GM12872 (cell line): ENCODE measurements at regions not wholly inside any gene's neighbourhood (a gene's known extent, or its start where the extent isn't known, plus 50 kb on each side); places are given as distances from the start of the nearest gene placed in this dataset.

Source experiments
- CTCF ChIP-seq: IDR thresholded peaks from 3 replicates; pipeline ENCODE4 v1.5.1; 2011; ENCODE audit warnings: low read depth, mild to moderate bottlenecking, low read length, moderate library complexity; ENCODE audit not compliant: insufficient read depth

DNA sequence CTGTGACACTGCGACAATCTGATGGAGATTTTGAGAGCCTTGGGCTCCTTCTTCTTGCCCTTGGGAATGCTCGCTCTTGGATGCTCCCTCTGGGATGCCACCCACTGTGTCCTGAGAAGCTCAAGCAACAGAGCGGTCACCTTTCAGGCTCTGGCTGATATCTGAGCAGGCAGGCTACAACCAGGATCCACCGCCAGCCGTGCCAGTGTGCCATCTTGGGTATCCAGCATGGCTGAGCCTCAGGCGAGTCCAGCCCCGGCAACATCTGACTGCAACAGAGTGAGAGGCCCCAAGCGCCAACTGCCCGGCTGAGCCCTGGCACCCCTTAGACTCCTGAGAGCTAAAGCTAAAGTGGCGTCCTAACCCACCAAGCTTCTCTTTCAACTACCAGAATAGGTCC is 202.1 kb downstream of the IRX2 start:
- TF ChIP-seq CTCF: no peak

DNA sequence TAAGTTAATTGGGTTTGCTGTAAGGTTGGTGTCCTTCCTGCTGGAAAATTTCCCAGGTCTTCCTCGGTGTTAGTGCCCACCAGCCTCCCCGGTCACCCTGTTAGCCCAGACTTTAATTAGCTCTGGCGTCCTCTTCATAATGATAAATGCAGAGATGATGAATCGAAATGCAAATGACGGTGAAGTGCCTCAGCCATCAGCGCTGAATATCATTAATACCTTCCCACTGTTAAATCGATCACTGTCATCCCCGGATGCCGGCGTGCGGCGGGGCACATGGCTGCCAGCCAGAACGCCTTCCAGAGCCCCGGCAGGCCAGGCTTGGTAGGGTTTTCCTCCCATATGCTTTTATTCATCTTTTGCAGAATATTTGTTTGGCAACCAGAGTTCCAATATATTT is 204.5 kb downstream of the IRX2 start:
- TF ChIP-seq CTCF: no peak

GRCh38 chr5:2544003-2544402 is 207.5 kb downstream of the IRX2 start:
- no peak for TF ChIP-seq CTCF

GRCh38 chr5:2542821-2543220 is 208.7 kb downstream of the IRX2 start:
- no peak for TF ChIP-seq CTCF

DNA sequence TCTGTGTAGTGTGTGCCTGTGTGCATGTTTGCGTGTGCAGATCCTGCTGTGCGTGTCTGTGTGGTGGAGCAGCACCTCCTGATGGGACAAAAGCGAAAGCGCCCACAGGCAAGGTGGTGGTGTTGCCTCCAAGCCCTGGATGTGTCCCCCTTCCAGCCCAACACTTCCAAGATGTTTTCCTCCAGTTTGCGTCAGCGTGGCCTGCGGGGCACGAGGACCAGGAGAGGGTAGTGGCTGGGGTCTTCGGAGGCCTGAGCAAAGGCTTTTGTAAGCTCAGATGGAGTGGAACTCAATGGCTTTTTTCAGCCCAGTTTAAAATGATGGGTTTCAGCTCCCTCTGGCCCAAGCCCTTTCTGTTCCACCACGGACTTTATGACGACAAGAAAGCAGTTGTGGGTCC is 209.5 kb downstream of the IRX2 start:
- no peak for TF ChIP-seq CTCF

- TF ChIP-seq CTCF: no peak
Measured at GRCh38 chr5:2538169-2538568, 213.3 kb downstream of the IRX2 start.

DNA sequence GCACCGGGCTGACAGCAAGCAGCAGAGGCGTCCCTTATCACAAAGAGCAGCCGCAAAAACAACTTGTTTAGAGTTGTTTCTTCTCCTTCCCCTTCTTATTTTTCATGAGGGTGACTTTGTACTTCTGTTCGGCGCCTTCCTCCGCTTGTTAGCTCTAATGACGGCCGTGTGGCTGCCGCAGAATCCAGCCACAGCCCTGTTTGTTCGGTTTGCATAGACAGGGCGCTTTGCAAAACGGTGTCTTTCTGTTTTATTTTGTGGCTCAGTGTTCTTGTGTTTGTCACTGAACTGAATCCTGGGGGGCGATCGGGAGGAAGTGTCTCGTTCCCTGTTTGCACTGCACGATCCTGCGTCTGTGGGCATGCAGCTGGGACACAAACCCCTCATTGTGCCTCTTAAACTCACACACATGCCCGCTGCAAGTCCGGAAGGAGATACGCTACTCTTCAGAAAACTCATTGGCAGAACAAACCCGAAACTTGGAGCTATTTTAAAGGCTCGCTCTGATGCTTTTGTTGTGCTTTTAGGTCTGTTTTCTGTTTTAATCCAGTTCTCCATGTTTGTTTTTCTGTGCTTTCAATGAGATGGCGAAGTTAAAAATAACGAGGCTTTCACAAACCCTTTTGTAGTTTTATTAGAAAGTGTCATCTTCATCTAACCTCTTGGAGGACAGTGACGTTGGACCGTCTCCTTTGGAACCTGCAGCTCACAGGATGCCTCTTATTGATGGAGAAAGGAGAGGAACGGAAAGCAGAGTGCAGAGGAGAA is 213.9 kb downstream of the IRX2 start:
- no peak for TF ChIP-seq CTCF
